Suprapubic skin (tissue), 4 donors: ENCODE measurements at regions not wholly inside any gene's neighbourhood (a gene's known extent, or its start where the extent isn't known, plus 50 kb on each side); places are given as distances from the start of the nearest gene placed in this dataset.

ENCODE experiments used
- CTCF ChIP-seq, 2 donors: fragments of 200-600 bp in 1 of 2; fragments of 450-650 bp in 1 of 2; sonication (generic) in 1 of 2; IDR thresholded peaks; one replicate each; pipeline ENCODE4 v1.5.1; 2016 to 2019; ENCODE audit warnings: antibody characterized with exemption in 2 of 2, mild to moderate bottlenecking in 1 of 2, moderate library complexity in 1 of 2
- EP300 ChIP-seq: sonication (generic); formaldehyde crosslinking; IDR thresholded peaks from one replicate; pipeline ENCODE4 v1.6.1; 2017; ENCODE audit warnings: antibody characterized with exemption
- POLR2A ChIP-seq, 2 donors: fragments of 450-650 bp; IDR thresholded peaks; one replicate each; pipeline ENCODE4 v1.6.1; 2017; ENCODE audit warnings: antibody characterized with exemption in 2 of 2, mild to moderate bottlenecking in 2 of 2, moderate library complexity in 2 of 2
- POLR2AphosphoS5 ChIP-seq, 3 donors: sonication (generic); formaldehyde crosslinking; IDR thresholded peaks; one replicate each; pipeline ENCODE4 v1.6.1; 2017; ENCODE audit warnings: antibody characterized with exemption in 3 of 3

- TF ChIP-seq CTCF (IDR thresholded peaks at IDR 0.05): no peak
- TF ChIP-seq POLR2A (IDR thresholded peaks at IDR 0.05): no peak
- TF ChIP-seq POLR2AphosphoS5 (IDR thresholded peaks at IDR 0.05): no peak
- no peak for TF ChIP-seq EP300
These were observed 304.7 kb downstream of the LRIG3 start for GRCh38 chr12:58615576-58615975.
